HCT116 (cell line): ENCODE measurements at regions not wholly inside any gene's neighbourhood (a gene's known extent, or its start where the extent isn't known, plus 50 kb on each side); places are given as distances from the start of the nearest gene placed in this dataset.

Experiments
- ATAC-seq: fragments of 200-7000 bp; cut with Tn5 transposase; 2 replicates; pipeline ENCODE4 v1.9.1; 2020; ENCODE audit warnings: mild to moderate bottlenecking, moderate library complexity
- BruUV-seq: library from RNA; stranded (reverse); fragments of 400-500 nt; replicated peaks from 2 replicates; lab custom pipeline; 2021; lab: Mats Ljungman, UMichigan
- CTCF ChIA-PET: fragments of 300-600 bp; sonication (Branson Sonifier 250); formaldehyde crosslinking; loops from one replicate; lab custom pipeline; 2021; ENCODE audit warnings: antibody characterized with exemption; lab: Charles Lee
- POLR2A ChIA-PET: fragments of 300-600, 350-600 bp; sonication (Branson Sonifier 250); formaldehyde crosslinking; loops from one replicate; lab custom pipeline; 2021; ENCODE audit warnings: antibody characterized with exemption; lab: Charles Lee
- RAD21 ChIA-PET, 2 experiments: fragments of 300-600 bp; sonication (Branson Sonifier 250); formaldehyde crosslinking; loops; one replicate each; lab custom pipeline; 2023; ENCODE audit warnings: low total read pairs in 2 of 2; ENCODE audit not compliant: uncharacterized antibody in 2 of 2, unreplicated experiment in 2 of 2, low non-redundant PET in 1 of 2; lab: Charles Lee
- DNase-seq: peaks from one replicate; pipeline ENCODE4 v3.0.0-alpha.2; 2010; ENCODE audit warnings: low read depth, low spot score
- H2AFZ ChIP-seq: fragments of 200-600 bp; shearing (Covaris generic), sonication (generic); 2 replicates; pipeline ENCODE4 v1.6.1; 2017; ENCODE audit warnings: low read depth, mixed run types, mixed read lengths, antibody characterized with exemption, low read length; ENCODE audit not compliant: poor library complexity, severe bottlenecking
- H3K27ac ChIP-seq: 2 replicates; pipeline ENCODE4 v1.5.1; 2012; ENCODE audit warnings: low read depth, low read length
- H3K27me3 ChIP-seq: fragments of 200-600 bp; sonication (generic); 2 replicates; pipeline ENCODE4 v1.6.1; 2016; ENCODE audit warnings: mixed run types, low read length, mixed read lengths; ENCODE audit not compliant: insufficient read depth
- H3K36me3 ChIP-seq, 2 experiments: fragments of 200-500 bp in 1 of 2; fragments of 200-600 bp in 1 of 2; sonication (Bioruptor generic) in 1 of 2; sonication (generic) in 1 of 2; 2 replicates each; pipeline versions ENCODE4 v1.5.1 to v1.6.1; 2014 to 2016; ENCODE audit warnings: low read length in 2 of 2, inconsistent platforms in 1 of 2, mixed read lengths in 1 of 2, mixed run types in 1 of 2; ENCODE audit not compliant: insufficient read depth in 2 of 2, control insufficient read depth in 1 of 2
- H3K4me1 ChIP-seq, 2 experiments: fragments of 200-600 bp in 1 of 2; sonication (generic) in 1 of 2; 2 replicates each; pipeline versions ENCODE4 v1.5.1 to v1.6.1; 2012 to 2017; ENCODE audit warnings: low read length in 2 of 2, inconsistent platforms in 1 of 2, mild to moderate bottlenecking in 1 of 2, mixed read lengths in 1 of 2, mixed run types in 1 of 2, moderate library complexity in 1 of 2; ENCODE audit not compliant: insufficient read depth in 2 of 2, control insufficient read depth in 1 of 2
- H3K4me2 ChIP-seq: fragments of 200-600 bp; sonication (generic); 2 replicates; pipeline ENCODE4 v1.6.1; 2017; ENCODE audit warnings: mixed run types, low read length, mixed read lengths
- H3K4me3 ChIP-seq, 2 experiments: fragments of 200-600 bp in 1 of 2; sonication (generic) in 1 of 2; replicated peaks in 1 of 2; 2 replicates each; pipeline ENCODE4 v1.5.1; 2011 to 2016; ENCODE audit warnings: low read length in 2 of 2, control low read depth in 1 of 2, low read depth in 1 of 2, mild to moderate bottlenecking in 1 of 2, mixed read lengths in 1 of 2, mixed run types in 1 of 2
- H3K79me2 ChIP-seq: fragments of 200-600 bp; sonication (generic); 2 replicates; pipeline ENCODE4 v1.6.1; 2017; ENCODE audit warnings: mild to moderate bottlenecking, mixed run types, low read length, moderate library complexity, mixed read lengths; ENCODE audit not compliant: insufficient read depth
- H3K9ac ChIP-seq: fragments of 200-600 bp; sonication (generic); 2 replicates; pipeline ENCODE4 v1.6.1; 2016; ENCODE audit warnings: low read length, mixed read lengths
- H3K9me2 ChIP-seq: fragments of 200-600 bp; sonication (generic), shearing (Covaris generic); 2 replicates; pipeline ENCODE4 v1.6.1; 2017; ENCODE audit warnings: mixed run types, mild to moderate bottlenecking, moderate library complexity; ENCODE audit not compliant: insufficient read depth
- H3K9me3 ChIP-seq, 2 experiments: fragments of 200-500 bp in 1 of 2; fragments of 200-600 bp in 1 of 2; sonication (Bioruptor generic) in 1 of 2; sonication (generic) in 1 of 2; 2 replicates each; pipeline ENCODE4 v1.6.1; 2014 to 2017; ENCODE audit warnings: low read length in 2 of 2, mixed read lengths in 2 of 2, inconsistent platforms in 1 of 2, low read depth in 1 of 2, mild to moderate bottlenecking in 1 of 2, mixed run types in 1 of 2, moderate library complexity in 1 of 2; ENCODE audit not compliant: control insufficient read depth in 1 of 2, insufficient read depth in 1 of 2
- H4K20me1 ChIP-seq: fragments of 200-600 bp; sonication (generic), shearing (Covaris generic); 2 replicates; pipeline ENCODE4 v1.6.1; 2017; ENCODE audit warnings: mixed run types, mild to moderate bottlenecking, moderate library complexity; ENCODE audit not compliant: insufficient read depth
- CBX3 ChIP-seq: IDR thresholded peaks from 2 replicates; pipeline ENCODE4 v1.6.1; 2012; ENCODE audit warnings: low read depth
- CTCF ChIP-seq, 3 experiments: fragments of 200-600 bp in 1 of 3; sonication (generic) in 1 of 3; IDR thresholded peaks in 2 of 3; conservative IDR thresholded peaks in 1 of 3; 2 replicates each; pipeline ENCODE4 v1.5.1; 2012 to 2017; ENCODE audit warnings: low read depth in 2 of 3, low read length in 2 of 3, antibody characterized with exemption in 1 of 3, borderline replicate concordance in 1 of 3, control low read depth in 1 of 3, mild to moderate bottlenecking in 1 of 3, mixed read lengths in 1 of 3, mixed run types in 1 of 3, moderate library complexity in 1 of 3; ENCODE audit not compliant: insufficient read depth in 1 of 3
- EZH2phosphoT487 ChIP-seq: fragments of 200-600 bp; IDR thresholded peaks from 2 replicates; pipeline ENCODE4 v1.6.1; 2018; ENCODE audit warnings: antibody characterized with exemption, borderline replicate concordance
- JUND ChIP-seq: IDR thresholded peaks from 2 replicates; pipeline ENCODE4 v1.6.1; 2012
- REST ChIP-seq: IDR thresholded peaks from 2 replicates; pipeline ENCODE4 v1.6.1; 2012; ENCODE audit warnings: low read depth
- SRF ChIP-seq: IDR thresholded peaks from 2 replicates; pipeline ENCODE4 v1.6.1; 2012; ENCODE audit warnings: low read depth
- intact Hi-C: fragments of 100-400 bp; cut with micrococcal nuclease; formaldehyde crosslinking; loops from 2 replicates; pipeline ENCODE4 v1.10.0; 2022

GRCh38 chr10:30793093-30793492 is 163.5 kb upstream of the LYZL2 start:
- H2AFZ ChIP-seq, result no peak overlapping the region
- ChIA-PET POLR2A (no interaction called here), CTCF (no interaction called here), RAD21 (no interaction called here)
- H4K20me1 ChIP-seq, result no peaks in the 10 kb centered on the region
- H3K79me2 ChIP-seq, result no peaks in the 10 kb centered on the region
- no peak overlapping the region for H3K4me3 ChIP-seq
- H3K36me3 ChIP-seq, result no peaks in the 10 kb centered on the region
- no peaks in the 10 kb centered on the region for H3K9me3 ChIP-seq
- ATAC-seq (no peak), DNase-seq (no peak)
- no peak overlapping the region for H3K27ac ChIP-seq
- H3K27me3 ChIP-seq, result no peaks in the 10 kb centered on the region
- H3K4me2 ChIP-seq, result no peak overlapping the region
- TF ChIP-seq EZH2phosphoT487 (no peak), CTCF (IDR thresholded peaks at IDR 0.05 in 2 of 3, conservative IDR thresholded peaks at IDR 0.05 in 1 of 3; ENCODE audit: borderline replicate concordance in 1 of 3, insufficient read depth in 1 of 3, low read depth in 2 of 3, low read length in 2 of 3) (no peak), REST (no peak), CBX3 (no peak), SRF (no peak), JUND (no peak)
- no peaks in the 10 kb centered on the region for H3K9me2 ChIP-seq
- intact Hi-C loops, result no loop called here
- BruUV-seq, result no TSS peak
- no peak overlapping the region for H3K9ac ChIP-seq
- H3K4me1 ChIP-seq, result no peaks in the 10 kb centered on the region
